GM12872 (cell line): ENCODE measurements at regions not wholly inside any gene's neighbourhood (a gene's known extent, or its start where the extent isn't known, plus 50 kb on each side); places are given as distances from the start of the nearest gene placed in this dataset.

ENCODE experiments used
- TF ChIP-seq, protein P1 (sequence below): IDR thresholded peaks from 3 replicates; pipeline ENCODE4 v1.5.1; 2011; ENCODE audit warnings: low read depth, mild to moderate bottlenecking, low read length, moderate library complexity; ENCODE audit not compliant: insufficient read depth

DNA sequence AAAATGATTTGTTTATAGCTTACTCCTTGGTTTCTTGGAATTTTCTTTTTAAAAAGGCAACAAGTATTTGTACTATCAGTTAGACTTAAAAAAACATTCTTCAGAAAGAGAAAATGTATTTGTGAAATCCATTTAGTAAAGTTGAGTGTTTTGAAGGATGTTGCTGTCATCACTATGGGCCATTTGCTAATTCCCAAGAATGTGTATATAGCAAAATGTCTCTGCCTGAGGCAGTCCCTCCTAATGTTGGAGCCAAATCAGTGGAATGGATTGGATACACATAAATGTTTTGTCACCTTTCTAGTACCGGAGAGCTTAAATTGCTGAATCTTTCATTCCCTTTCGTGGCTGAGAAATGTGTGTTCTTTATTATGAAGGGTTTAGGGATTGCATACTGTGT is 890.2 kb upstream of the ZEB2 start:
- TF ChIP-seq, protein P1, sequence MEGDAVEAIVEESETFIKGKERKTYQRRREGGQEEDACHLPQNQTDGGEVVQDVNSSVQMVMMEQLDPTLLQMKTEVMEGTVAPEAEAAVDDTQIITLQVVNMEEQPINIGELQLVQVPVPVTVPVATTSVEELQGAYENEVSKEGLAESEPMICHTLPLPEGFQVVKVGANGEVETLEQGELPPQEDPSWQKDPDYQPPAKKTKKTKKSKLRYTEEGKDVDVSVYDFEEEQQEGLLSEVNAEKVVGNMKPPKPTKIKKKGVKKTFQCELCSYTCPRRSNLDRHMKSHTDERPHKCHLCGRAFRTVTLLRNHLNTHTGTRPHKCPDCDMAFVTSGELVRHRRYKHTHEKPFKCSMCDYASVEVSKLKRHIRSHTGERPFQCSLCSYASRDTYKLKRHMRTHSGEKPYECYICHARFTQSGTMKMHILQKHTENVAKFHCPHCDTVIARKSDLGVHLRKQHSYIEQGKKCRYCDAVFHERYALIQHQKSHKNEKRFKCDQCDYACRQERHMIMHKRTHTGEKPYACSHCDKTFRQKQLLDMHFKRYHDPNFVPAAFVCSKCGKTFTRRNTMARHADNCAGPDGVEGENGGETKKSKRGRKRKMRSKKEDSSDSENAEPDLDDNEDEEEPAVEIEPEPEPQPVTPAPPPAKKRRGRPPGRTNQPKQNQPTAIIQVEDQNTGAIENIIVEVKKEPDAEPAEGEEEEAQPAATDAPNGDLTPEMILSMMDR: no peak

DNA sequence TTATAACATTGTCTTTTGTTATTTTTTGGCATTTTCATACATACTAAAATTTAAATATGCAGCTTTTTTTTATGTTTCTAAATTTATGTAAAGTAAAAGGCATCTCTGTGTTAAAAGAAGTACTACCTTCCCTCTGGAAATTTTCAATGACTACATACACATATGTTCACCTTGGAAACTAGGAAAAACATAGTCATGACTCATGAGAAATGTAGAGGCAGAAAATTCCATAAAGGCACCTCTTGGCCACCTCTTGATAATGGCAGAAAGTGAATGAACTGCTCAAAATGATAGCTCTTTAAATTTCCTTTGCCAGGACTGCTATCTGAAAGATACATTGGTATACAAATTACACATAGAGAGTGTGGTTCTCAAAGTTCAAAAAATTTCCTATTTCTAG is 889.1 kb upstream of the ZEB2 start:
- TF ChIP-seq, protein P1: no peak

DNA sequence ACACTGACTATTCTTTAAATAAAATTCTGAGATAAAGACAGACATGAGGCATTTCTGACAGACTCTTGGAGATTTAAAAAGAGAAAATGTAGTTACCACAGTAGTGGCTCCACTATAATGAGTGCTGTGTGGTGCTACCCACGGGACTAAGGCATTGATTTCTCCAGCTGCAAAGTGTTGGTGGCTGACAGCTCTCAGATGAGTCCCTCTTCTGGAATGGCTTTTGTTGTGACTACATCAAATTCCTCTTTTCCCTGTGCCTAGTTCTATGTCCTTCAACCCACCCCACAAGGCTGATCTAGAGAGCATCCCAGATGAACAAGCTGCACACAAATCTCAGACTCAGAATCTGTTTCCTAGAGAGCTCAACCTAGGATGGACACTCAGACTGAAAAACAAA is 884.8 kb upstream of the ZEB2 start:
- TF ChIP-seq, protein P1: no peak

DNA sequence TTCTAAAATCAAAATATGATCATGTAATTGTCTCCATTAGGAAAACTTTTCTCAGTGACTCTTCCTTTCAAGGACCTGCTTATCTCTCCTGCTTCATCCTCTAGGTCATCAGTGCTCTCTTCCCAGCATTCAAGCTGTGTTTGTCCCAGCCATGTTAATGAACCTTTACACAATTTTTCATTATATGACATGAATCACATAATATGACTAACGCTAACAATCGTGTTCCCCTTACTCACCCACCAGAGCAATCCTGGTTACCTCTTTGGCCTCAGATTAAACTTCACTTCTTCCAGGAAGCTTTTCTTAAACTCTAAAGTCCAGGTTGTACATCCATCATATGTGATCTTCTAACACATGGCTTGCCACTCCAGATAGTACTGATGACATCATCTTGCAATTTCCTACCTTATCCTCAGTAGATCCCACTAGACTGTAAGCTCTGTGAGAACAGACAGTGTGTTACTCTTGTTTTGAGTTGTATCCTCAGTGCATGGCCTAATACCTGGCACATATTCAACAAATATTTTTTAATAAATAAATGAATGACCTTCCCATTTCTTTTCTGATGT is 882.9 kb upstream of the ZEB2 start:
- TF ChIP-seq, protein P1: no peak

DNA sequence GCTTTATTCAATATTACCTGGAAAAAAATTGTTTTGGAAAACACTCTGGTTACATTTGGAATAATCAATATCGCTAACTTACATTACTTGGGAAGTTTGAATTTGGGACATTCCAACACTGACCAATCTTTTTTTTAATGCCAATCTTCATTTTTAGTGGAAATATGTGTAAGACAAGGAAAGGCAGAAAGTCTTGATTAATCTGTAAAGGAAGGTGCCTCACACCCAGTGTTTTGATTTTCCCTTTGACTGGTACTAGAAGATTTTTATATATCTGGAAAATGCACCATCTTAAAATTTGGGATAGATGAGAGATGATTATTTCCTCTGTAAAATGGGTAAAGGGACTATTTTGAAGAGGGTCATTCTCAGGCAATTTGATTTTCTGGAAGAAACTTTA is 879.2 kb upstream of the ZEB2 start:
- TF ChIP-seq, protein P1: no peak

DNA sequence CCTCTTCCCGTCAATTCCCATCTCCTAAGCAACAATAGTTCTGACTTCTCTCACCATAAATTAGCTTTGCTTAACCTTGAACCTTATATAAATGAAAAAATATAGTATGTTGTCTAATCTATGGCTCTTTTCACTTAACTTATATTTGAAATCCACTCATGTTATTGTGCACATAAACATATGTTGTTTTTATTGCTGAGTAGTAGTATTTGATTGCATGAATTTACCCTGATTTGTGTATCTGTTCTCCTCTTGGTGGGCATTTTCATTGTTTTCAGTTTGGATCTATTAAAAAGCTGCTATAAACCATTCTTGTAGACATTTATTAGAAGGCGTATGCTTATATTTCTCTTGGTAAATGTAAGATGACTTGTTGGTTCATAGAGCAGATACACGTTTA is 874.3 kb upstream of the ZEB2 start:
- TF ChIP-seq, protein P1: no peak

DNA sequence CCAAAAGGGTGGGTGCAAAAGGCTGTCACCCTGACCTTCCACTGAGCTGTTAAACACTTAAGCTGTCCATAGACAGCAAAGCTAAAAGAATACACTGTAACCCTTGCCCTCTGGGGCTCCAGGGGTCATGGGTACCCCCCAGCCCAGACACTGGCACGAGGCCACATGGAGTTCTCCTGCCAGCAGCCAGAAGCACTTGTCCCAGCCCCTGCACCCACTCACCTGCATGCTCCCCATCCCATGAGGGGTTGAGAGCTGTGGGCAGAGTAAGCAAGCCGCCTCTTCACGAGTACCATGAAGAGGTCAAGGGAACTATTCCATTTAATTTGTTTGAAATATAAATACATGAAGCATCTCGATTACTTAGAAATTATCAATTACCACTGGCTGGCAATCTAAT is 867.1 kb upstream of the ZEB2 start:
- TF ChIP-seq, protein P1: no peak
